ENCODE measurements at regions not wholly inside any gene's neighbourhood (a gene's known extent, or its start where the extent isn't known, plus 50 kb on each side); places are given as distances from the start of the nearest gene placed in this dataset.

GRCh38 chr4:162938738-162939485 is 227.8 kb downstream of the NAF1 start:
- TF ChIP-seq, protein P1, sequence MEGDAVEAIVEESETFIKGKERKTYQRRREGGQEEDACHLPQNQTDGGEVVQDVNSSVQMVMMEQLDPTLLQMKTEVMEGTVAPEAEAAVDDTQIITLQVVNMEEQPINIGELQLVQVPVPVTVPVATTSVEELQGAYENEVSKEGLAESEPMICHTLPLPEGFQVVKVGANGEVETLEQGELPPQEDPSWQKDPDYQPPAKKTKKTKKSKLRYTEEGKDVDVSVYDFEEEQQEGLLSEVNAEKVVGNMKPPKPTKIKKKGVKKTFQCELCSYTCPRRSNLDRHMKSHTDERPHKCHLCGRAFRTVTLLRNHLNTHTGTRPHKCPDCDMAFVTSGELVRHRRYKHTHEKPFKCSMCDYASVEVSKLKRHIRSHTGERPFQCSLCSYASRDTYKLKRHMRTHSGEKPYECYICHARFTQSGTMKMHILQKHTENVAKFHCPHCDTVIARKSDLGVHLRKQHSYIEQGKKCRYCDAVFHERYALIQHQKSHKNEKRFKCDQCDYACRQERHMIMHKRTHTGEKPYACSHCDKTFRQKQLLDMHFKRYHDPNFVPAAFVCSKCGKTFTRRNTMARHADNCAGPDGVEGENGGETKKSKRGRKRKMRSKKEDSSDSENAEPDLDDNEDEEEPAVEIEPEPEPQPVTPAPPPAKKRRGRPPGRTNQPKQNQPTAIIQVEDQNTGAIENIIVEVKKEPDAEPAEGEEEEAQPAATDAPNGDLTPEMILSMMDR (IDR thresholded peaks at IDR 0.05): no peak
- TF ChIP-seq POLR2AphosphoS5 (IDR thresholded peaks at IDR 0.05) (no peak), POLR2A (IDR thresholded peaks at IDR 0.05) (no peak)
- no peak overlapping the region for H3K27ac ChIP-seq
- H3K9me3 ChIP-seq: no peaks in the 10 kb centered on the region
- H3K36me3 ChIP-seq: no peaks in the 10 kb centered on the region
- no peaks in the 10 kb centered on the region for H3K4me1 ChIP-seq (replicated peaks)
- H3K27me3 ChIP-seq (replicated peaks; ENCODE audit: insufficient read depth): no peaks in the 10 kb centered on the region
- WGBS: 81% methylated on average over 1 of the region's 1 CpG
- H3K4me3 ChIP-seq: no peak overlapping the region
- intact Hi-C loops (cut with DNase I): no loop called here
- DNase-seq (ENCODE audit: low spot score): no peak

DNA sequence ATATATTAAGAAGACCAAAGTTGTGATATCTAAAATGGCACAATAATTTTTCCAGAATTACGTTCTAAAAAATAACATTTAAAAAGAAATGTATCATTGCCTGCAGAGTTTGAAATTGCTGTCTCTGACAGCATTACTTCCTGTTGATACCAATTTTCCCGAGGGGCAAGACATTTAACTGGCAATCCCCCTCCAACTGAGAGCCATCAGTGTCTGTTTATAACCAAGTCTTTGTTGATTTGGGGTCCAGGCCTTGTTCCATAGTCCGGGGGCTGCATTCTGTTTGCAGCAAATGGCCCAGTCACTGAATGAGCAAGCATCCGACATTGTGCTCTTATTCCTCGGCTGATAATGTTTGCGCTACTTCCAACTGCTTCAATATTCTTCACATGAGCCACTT is 231.5 kb downstream of the NAF1 start:
- Histone ChIP-seq H3K27ac (no peak overlapping the region), H3K9me3 (no peaks in the 10 kb centered on the region), H3K27me3 (replicated peaks; ENCODE audit: insufficient read depth) (no peaks in the 10 kb centered on the region), H3K4me1 (replicated peaks) (no peaks in the 10 kb centered on the region), H3K4me3 (no peak overlapping the region), H3K36me3 (no peaks in the 10 kb centered on the region)
- TF ChIP-seq, protein P1 (IDR thresholded peaks at IDR 0.05): no peak
- TF ChIP-seq POLR2A (IDR thresholded peaks at IDR 0.05) (no peak), POLR2AphosphoS5 (IDR thresholded peaks at IDR 0.05) (no peak)
- no peak for DNase-seq (ENCODE audit: low spot score)
- WGBS: 88% methylated on average over 6 of the region's 6 CpGs
- intact Hi-C loops (cut with DNase I): no loop called here

GRCh38 chr4:162931286-162931685 is 235.4 kb downstream of the NAF1 start:
- intact Hi-C loops (cut with DNase I): no loop called here
- no peak overlapping the region for H3K27ac ChIP-seq
- no peaks in the 10 kb centered on the region for H3K9me3 ChIP-seq
- H3K4me1 ChIP-seq (replicated peaks): no peaks in the 10 kb centered on the region
- no peak overlapping the region for H3K4me3 ChIP-seq
- no peaks in the 10 kb centered on the region for H3K36me3 ChIP-seq
- no peaks in the 10 kb centered on the region for H3K27me3 ChIP-seq (replicated peaks; ENCODE audit: insufficient read depth)
- 48% methylated on average over 4 of the region's 4 CpGs for WGBS
- DNase-seq (ENCODE audit: low spot score): no peak
- TF ChIP-seq POLR2AphosphoS5 (IDR thresholded peaks at IDR 0.05) (no peak), POLR2A (IDR thresholded peaks at IDR 0.05) (no peak)
- TF ChIP-seq, protein P1 (IDR thresholded peaks at IDR 0.05): no peak

DNA sequence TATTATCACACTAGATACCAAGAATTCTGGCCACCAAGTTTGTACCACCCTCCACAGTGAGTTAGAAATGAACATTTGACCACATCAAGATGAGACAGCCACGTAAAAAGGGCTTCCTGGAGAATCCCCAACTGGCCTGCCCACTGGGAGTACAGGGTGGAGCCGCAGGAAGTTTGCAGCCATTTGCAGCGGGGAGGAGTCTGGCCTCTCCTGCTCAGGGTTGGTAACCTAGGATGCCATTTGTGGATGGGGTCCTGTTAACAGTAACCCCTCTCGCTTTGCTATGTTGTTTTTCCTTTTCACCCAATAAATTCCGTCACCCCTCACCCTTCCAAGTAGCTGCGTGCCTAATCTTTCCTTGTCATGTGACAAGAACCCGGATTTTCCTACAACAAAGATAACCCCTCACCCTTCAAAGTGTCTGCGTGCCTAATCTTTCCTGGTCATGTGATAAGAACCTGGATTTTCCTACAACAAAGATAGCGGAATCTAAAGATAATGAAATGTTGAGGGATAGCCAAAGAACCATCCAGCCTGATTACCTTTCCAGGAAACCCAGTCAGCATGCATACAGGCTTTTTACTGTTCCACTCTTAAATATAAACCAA is 245.4 kb downstream of the NAF1 start:
- Histone ChIP-seq H3K4me3 (no peak overlapping the region), H3K4me1 (replicated peaks) (no peaks in the 10 kb centered on the region), H3K27me3 (replicated peaks; ENCODE audit: insufficient read depth) (peaks cover 2% of the 10 kb centered on the region), H3K27ac (no peak overlapping the region), H3K36me3 (no peaks in the 10 kb centered on the region), H3K9me3 (no peaks in the 10 kb centered on the region)
- WGBS: 81% methylated on average over 9 of the region's 9 CpGs
- TF ChIP-seq, protein P1 (IDR thresholded peaks at IDR 0.05): no peak
- no peak for TF ChIP-seq POLR2AphosphoS5 (IDR thresholded peaks at IDR 0.05)
- no peak for TF ChIP-seq POLR2A (IDR thresholded peaks at IDR 0.05)
- no peak for DNase-seq (ENCODE audit: low spot score)
- intact Hi-C loops (cut with DNase I): no loop called here

DNA sequence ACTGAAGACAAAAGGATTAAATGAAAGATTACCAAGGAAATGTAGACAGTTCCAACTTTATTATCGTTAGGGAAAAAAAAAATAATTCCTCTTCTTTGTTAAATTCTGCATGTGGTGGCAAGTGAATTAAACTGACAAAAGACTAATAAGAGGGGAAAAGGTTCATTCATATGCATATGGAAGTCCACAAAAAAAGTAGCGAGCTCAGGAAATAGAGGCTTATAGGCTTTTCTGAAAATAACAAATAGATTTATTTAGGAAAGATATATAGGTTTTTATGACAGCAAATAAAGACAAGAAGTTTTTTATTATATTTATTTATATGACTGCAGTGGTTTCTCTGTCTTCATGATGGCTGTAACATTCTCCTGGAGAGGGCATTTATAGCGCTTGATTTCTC is 246.0 kb downstream of the NAF1 start:
- Histone ChIP-seq H3K4me3 (no peak overlapping the region), H3K36me3 (no peaks in the 10 kb centered on the region), H3K4me1 (replicated peaks) (no peaks in the 10 kb centered on the region), H3K27me3 (replicated peaks; ENCODE audit: insufficient read depth) (peaks cover 1% of the 10 kb centered on the region), H3K27ac (no peak overlapping the region), H3K9me3 (no peaks in the 10 kb centered on the region)
- DNase-seq (ENCODE audit: low spot score): no peak
- intact Hi-C loops (cut with DNase I): no loop called here
- no peak for TF ChIP-seq POLR2A (IDR thresholded peaks at IDR 0.05)
- TF ChIP-seq, protein P1 (IDR thresholded peaks at IDR 0.05): no peak
- TF ChIP-seq POLR2AphosphoS5 (IDR thresholded peaks at IDR 0.05): no peak
- WGBS: 35% methylated on average over 3 of the region's 3 CpGs
